GM23248 (cell line): ENCODE measurements at regions not wholly inside any gene's neighbourhood (a gene's known extent, or its start where the extent isn't known, plus 50 kb on each side); places are given as distances from the start of the nearest gene placed in this dataset.

ENCODE experiments used
- DNase-seq: peaks from one replicate; pipeline ENCODE4 v3.0.0-alpha.2; 2015
- H2AFZ ChIP-seq: fragments of 200-600 bp; sonication (generic); 2 replicates; pipeline ENCODE4 v1.6.1; 2016; ENCODE audit warnings: antibody characterized with exemption
- H3F3A ChIP-seq: fragments of 200-600 bp; sonication (generic); 2 replicates; pipeline ENCODE4 v1.6.1; 2016; ENCODE audit warnings: mild to moderate bottlenecking, antibody characterized with exemption, mixed run types; ENCODE audit not compliant: insufficient read depth
- H3K27ac ChIP-seq: fragments of 200-600 bp; sonication (generic); 2 replicates; pipeline ENCODE4 v1.5.1; 2016; ENCODE audit warnings: mild to moderate bottlenecking
- H3K27me3 ChIP-seq: fragments of 200-600 bp; sonication (generic); replicated peaks from 2 replicates; pipeline ENCODE4 v1.6.1; 2016; ENCODE audit warnings: mild to moderate bottlenecking; ENCODE audit not compliant: insufficient read depth
- H3K36me3 ChIP-seq: fragments of 200-600 bp; sonication (generic); 2 replicates; pipeline ENCODE4 v1.6.1; 2016; ENCODE audit warnings: low read depth, mild to moderate bottlenecking
- H3K4me1 ChIP-seq: fragments of 200-600 bp; sonication (generic); 2 replicates; pipeline ENCODE4 v1.6.1; 2016; ENCODE audit warnings: mild to moderate bottlenecking; ENCODE audit not compliant: insufficient read depth
- H3K4me2 ChIP-seq: fragments of 200-600 bp; sonication (generic); one replicate; pipeline ENCODE4 v1.6.1; 2016; ENCODE audit warnings: mild to moderate bottlenecking; ENCODE audit not compliant: unreplicated experiment
- H3K4me3 ChIP-seq: fragments of 200-600 bp; sonication (generic); 2 replicates; pipeline ENCODE4 v1.5.1; 2016; ENCODE audit warnings: mild to moderate bottlenecking
- H3K79me2 ChIP-seq: fragments of 200-600 bp; sonication (generic); 2 replicates; pipeline ENCODE4 v1.6.1; 2016; ENCODE audit warnings: mild to moderate bottlenecking; ENCODE audit not compliant: insufficient read depth
- H3K9ac ChIP-seq: fragments of 200-600 bp; sonication (generic); 2 replicates; pipeline ENCODE4 v1.6.1; 2016; ENCODE audit warnings: mild to moderate bottlenecking
- H3K9me2 ChIP-seq: fragments of 200-600 bp; sonication (generic); 2 replicates; pipeline ENCODE4 v1.6.1; 2016; ENCODE audit warnings: mixed run types, mild to moderate bottlenecking, moderate library complexity; ENCODE audit not compliant: insufficient read depth
- H3K9me3 ChIP-seq: fragments of 200-600 bp; sonication (generic); one replicate; pipeline ENCODE4 v1.6.1; 2017; ENCODE audit warnings: low read depth
- H4K20me1 ChIP-seq: fragments of 200-600 bp; sonication (generic); 2 replicates; pipeline ENCODE4 v1.6.0; 2016; ENCODE audit not compliant: insufficient read depth
- EZH2 ChIP-seq: fragments of 200-600 bp; sonication (generic); IDR thresholded peaks from 2 replicates; pipeline ENCODE4 v1.6.1; 2018; ENCODE audit warnings: antibody characterized with exemption, mild to moderate bottlenecking; ENCODE audit not compliant: insufficient read depth, poor library complexity, severe bottlenecking
- EZH2phosphoT487 ChIP-seq: fragments of 200-600 bp; sonication (generic); IDR thresholded peaks from 2 replicates; pipeline ENCODE4 v1.6.1; 2018; ENCODE audit warnings: antibody characterized with exemption, moderate library complexity, mild to moderate bottlenecking, low read depth; ENCODE audit not compliant: insufficient read depth
- WGBS, 2 experiments: methylation state at CpG; one replicate each; pipeline ENCODE4 v1.1.6; 2015 to 2017; ENCODE audit warnings: low lambda C conversion rate in 2 of 2, low coverage in 1 of 2; ENCODE audit errors: missing lambda C conversion rate in 2 of 2; 5-methylcytosine and 5-hydroxymethylcytosine counted together
- in situ Hi-C: fragments of 300-500 bp; cut with MboI; formaldehyde crosslinking; loops from 2 replicates; pipeline ENCODE4 v1.15.0; 2020

DNA sequence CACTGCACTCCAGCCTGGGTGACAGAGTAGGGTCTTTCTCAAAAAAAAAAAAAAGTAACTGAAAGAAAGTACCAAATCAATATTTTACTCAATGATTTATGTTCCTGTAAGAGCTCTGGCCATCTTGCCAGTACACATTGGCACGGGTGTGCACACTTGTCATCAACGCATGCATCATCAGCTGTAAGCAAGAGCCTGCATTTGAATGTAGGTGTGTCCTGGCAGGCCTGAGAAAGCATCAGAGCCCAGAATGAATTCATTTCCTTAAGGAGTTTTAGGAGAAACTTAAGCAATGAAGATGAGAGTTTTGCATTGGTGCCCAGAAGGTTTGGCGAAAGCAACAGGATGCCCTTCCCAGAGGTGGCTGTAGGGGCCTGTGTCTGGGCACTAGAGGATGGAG is 88.5 kb upstream of the FZD10 start:
- in situ Hi-C loops = no loop called here
- H3K9me3 ChIP-seq = no peaks in the 10 kb centered on the region

DNA sequence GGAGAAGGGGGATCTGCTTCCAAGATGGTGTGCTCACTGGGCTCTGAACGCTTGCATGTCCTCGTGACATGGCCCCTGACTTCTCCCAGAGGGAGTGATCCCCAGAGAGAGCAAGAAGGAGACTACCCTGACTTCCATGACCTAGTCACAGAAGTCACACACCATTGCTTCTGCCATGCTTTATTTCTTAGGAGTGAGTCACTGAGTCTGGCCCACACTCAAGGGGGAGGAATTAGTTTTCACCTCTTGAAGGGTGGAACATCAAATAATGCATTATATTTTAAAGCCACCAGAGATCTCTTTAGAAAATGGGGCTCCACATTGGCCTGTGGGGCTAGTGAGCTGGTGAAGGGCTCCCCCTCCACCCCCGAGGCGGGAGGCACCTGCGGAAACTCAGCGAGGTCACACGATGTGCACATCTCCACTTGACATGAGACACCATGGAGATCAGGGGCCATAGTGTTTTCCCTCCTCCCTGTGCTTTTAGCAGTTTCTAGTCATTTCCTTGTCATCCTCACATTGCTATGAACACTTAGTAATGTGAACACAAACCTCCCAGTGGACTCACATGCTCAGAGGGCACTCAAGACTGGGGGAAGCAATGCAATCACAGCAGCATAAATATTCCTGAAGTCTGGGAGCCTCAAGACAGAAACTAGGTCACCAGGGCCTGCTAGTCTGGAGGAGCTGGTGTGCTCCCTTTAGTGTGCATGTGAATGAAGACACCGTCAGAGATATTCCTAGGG is 87.4 kb upstream of the FZD10 start:
- 66 to 68% methylated on average over 8 of the region's 8 CpGs for WGBS, 2 experiments
- no peaks in the 10 kb centered on the region for H3K79me2 ChIP-seq

More for the DNA sequence above, 88.5 kb upstream of the FZD10 start:
- H3K4me2 ChIP-seq = no peak overlapping the region
- no peaks in the 10 kb centered on the region for H3K9me2 ChIP-seq
- no peaks in the 10 kb centered on the region for H3K79me2 ChIP-seq
- H3K27me3 ChIP-seq = no peaks in the 10 kb centered on the region
- no peak overlapping the region for H3K27ac ChIP-seq
- H3K36me3 ChIP-seq = no peaks in the 10 kb centered on the region
- no peaks in the 10 kb centered on the region for H3K4me1 ChIP-seq
- TF ChIP-seq EZH2 (no peak), EZH2phosphoT487 (no peak)
- no peak overlapping the region for H2AFZ ChIP-seq
- no peak overlapping the region for H3K4me3 ChIP-seq
- H3K9ac ChIP-seq = no peak overlapping the region
- H3F3A ChIP-seq = no peaks in the 10 kb centered on the region
- WGBS, 2 experiments = 6 to 14% methylated on average over 3 of the region's 3 CpGs
- no peak for DNase-seq
- H4K20me1 ChIP-seq = no peaks in the 10 kb centered on the region

GRCh38 chr12:130075497-130076076 is 86.7 kb upstream of the FZD10 start:
- no peak for DNase-seq
- H3K4me3 ChIP-seq = no peak overlapping the region
- H3K27ac ChIP-seq = no peak overlapping the region
- in situ Hi-C loops = no loop called here
- WGBS, 2 experiments = 44 to 57% methylated on average over 8 of the region's 8 CpGs
- H3F3A ChIP-seq = no peaks in the 10 kb centered on the region
- H3K4me2 ChIP-seq = no peak overlapping the region
- H3K9me3 ChIP-seq = no peaks in the 10 kb centered on the region
- H4K20me1 ChIP-seq = no peaks in the 10 kb centered on the region
- no peaks in the 10 kb centered on the region for H3K9me2 ChIP-seq
- H2AFZ ChIP-seq = no peak overlapping the region
- H3K9ac ChIP-seq = no peak overlapping the region
- H3K27me3 ChIP-seq = no peaks in the 10 kb centered on the region
- TF ChIP-seq EZH2 (no peak), EZH2phosphoT487 (no peak)
- H3K4me1 ChIP-seq = no peaks in the 10 kb centered on the region
- no peaks in the 10 kb centered on the region for H3K79me2 ChIP-seq
- H3K36me3 ChIP-seq = no peaks in the 10 kb centered on the region

More for the DNA sequence above, 87.4 kb upstream of the FZD10 start:
- no peaks in the 10 kb centered on the region for H3K27me3 ChIP-seq
- H3F3A ChIP-seq = no peaks in the 10 kb centered on the region
- H4K20me1 ChIP-seq = no peaks in the 10 kb centered on the region
- H3K9me3 ChIP-seq = no peaks in the 10 kb centered on the region
- H3K9me2 ChIP-seq = no peaks in the 10 kb centered on the region
- H3K4me2 ChIP-seq = no peak overlapping the region
- no peak overlapping the region for H2AFZ ChIP-seq
- H3K36me3 ChIP-seq = no peaks in the 10 kb centered on the region
- no peak overlapping the region for H3K4me3 ChIP-seq
- no peak overlapping the region for H3K9ac ChIP-seq
- H3K4me1 ChIP-seq = no peaks in the 10 kb centered on the region
- in situ Hi-C loops = no loop called here
- DNase-seq = no peak
- H3K27ac ChIP-seq = no peak overlapping the region
- TF ChIP-seq EZH2 = no peak
- no peak for TF ChIP-seq EZH2phosphoT487

GRCh38 chr12:130076126-130076525 is 86.1 kb upstream of the FZD10 start:
- H3K4me1 ChIP-seq = no peaks in the 10 kb centered on the region
- H3K4me3 ChIP-seq = no peak overlapping the region
- H3K4me2 ChIP-seq = no peak overlapping the region
- 14 to 21% methylated on average over 3 of the region's 3 CpGs for WGBS, 2 experiments
- no peaks in the 10 kb centered on the region for H3K79me2 ChIP-seq
- H3K27ac ChIP-seq = no peak overlapping the region
- no peaks in the 10 kb centered on the region for H3F3A ChIP-seq
- TF ChIP-seq EZH2 = no peak
- no peak overlapping the region for H3K9ac ChIP-seq
- H4K20me1 ChIP-seq = no peaks in the 10 kb centered on the region
- H3K9me2 ChIP-seq = no peaks in the 10 kb centered on the region
- H2AFZ ChIP-seq = no peak overlapping the region
- in situ Hi-C loops = no loop called here
- no peaks in the 10 kb centered on the region for H3K36me3 ChIP-seq
- no peaks in the 10 kb centered on the region for H3K9me3 ChIP-seq
- DNase-seq = no peak
- H3K27me3 ChIP-seq = no peaks in the 10 kb centered on the region

GRCh38 chr12:130076752-130077151 is 85.5 kb upstream of the FZD10 start:
- Histone ChIP-seq H3K27me3 (no peaks in the 10 kb centered on the region), H3K9me2 (no peaks in the 10 kb centered on the region), H3K9ac (no peak overlapping the region), H3K4me2 (no peak overlapping the region), H4K20me1 (no peaks in the 10 kb centered on the region), H3K4me3 (no peak overlapping the region), H3K4me1 (no peaks in the 10 kb centered on the region), H3K27ac (no peak overlapping the region), H3K9me3 (no peaks in the 10 kb centered on the region), H3F3A (no peaks in the 10 kb centered on the region), H2AFZ (no peak overlapping the region), H3K36me3 (no peaks in the 10 kb centered on the region), H3K79me2 (no peaks in the 10 kb centered on the region)
- in situ Hi-C loops = no loop called here
- TF ChIP-seq EZH2 (no peak), EZH2phosphoT487 (no peak)
- no peak for DNase-seq
- 24 to 26% methylated on average over 5 of the region's 5 CpGs for WGBS, 2 experiments
